ENCODE measurements at regions not wholly inside any gene's neighbourhood (a gene's known extent, or its start where the extent isn't known, plus 50 kb on each side); places are given as distances from the start of the nearest gene placed in this dataset.

DNA sequence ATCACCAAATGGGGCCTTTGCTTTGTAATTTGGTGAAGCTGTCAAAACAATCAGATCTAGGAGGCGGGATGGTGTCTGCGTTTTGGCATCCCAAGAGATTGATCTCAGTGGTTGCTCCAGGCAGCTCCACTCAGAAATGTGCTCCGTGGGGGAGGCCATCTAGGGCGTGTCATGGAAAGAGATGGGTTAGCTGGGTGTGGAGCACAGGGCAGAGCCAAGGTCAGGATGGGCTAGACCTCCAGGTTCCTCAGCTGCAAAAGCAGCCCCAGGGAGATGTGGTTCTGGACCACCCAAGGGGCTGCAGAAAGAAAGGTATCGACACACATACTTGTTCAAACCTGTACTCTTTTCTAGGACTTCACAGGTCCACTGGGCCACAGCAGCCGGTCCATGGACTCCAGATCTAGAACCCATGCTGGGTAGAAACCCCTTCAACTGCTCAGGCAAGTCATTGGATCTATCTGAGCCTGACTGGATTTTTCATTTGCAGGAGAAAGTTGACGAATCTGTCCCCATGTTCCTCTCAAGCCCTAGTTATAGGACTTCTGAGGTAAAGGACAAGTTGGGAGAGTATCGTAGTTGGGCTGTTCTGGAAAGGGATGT, 270.2 kb upstream of the RPL38 start:
- DNase-seq (ENCODE audit: low spot score) = no peak
- Histone ChIP-seq H3K36me3 (no peaks in the 10 kb centered on the region), H3K4me3 (no peak overlapping the region), H3K9me3 (no peaks in the 10 kb centered on the region), H3K27ac (no peak overlapping the region), H3K4me1 (replicated peaks) (no peaks in the 10 kb centered on the region), H3K27me3 (replicated peaks; ENCODE audit: insufficient read depth) (no peaks in the 10 kb centered on the region)
- TF ChIP-seq, protein P1, sequence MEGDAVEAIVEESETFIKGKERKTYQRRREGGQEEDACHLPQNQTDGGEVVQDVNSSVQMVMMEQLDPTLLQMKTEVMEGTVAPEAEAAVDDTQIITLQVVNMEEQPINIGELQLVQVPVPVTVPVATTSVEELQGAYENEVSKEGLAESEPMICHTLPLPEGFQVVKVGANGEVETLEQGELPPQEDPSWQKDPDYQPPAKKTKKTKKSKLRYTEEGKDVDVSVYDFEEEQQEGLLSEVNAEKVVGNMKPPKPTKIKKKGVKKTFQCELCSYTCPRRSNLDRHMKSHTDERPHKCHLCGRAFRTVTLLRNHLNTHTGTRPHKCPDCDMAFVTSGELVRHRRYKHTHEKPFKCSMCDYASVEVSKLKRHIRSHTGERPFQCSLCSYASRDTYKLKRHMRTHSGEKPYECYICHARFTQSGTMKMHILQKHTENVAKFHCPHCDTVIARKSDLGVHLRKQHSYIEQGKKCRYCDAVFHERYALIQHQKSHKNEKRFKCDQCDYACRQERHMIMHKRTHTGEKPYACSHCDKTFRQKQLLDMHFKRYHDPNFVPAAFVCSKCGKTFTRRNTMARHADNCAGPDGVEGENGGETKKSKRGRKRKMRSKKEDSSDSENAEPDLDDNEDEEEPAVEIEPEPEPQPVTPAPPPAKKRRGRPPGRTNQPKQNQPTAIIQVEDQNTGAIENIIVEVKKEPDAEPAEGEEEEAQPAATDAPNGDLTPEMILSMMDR (IDR thresholded peaks at IDR 0.05) = no peak
- no peak for TF ChIP-seq POLR2AphosphoS5 (IDR thresholded peaks at IDR 0.05)
- TF ChIP-seq POLR2A (IDR thresholded peaks at IDR 0.05) = no peak
- intact Hi-C loops (cut with DNase I) = no loop called here
- WGBS = 87% methylated on average over 8 of the region's 8 CpGs

DNA sequence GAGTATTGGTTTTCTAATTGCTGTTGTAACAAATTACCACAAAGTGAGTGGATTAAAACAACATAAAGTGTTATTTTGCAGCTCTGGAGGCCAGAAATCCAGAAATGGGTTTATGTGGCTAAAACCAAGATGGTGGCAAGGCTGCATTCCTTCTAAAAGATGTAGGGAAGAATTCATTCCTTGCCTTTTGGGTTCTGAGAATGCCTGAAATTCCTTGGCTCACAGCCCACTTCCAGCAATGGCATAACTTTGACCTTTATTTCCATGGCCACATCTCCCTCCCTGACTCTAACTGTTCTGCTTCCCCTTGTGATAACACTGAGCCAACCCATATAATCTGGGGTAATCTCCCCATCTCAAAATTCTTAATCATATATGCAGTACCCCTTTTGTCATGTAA, 269.6 kb upstream of the RPL38 start:
- Histone ChIP-seq H3K27ac (no peak overlapping the region), H3K9me3 (no peaks in the 10 kb centered on the region), H3K4me3 (no peak overlapping the region), H3K27me3 (replicated peaks; ENCODE audit: insufficient read depth) (no peaks in the 10 kb centered on the region), H3K36me3 (no peaks in the 10 kb centered on the region), H3K4me1 (replicated peaks) (no peaks in the 10 kb centered on the region)
- no peak for DNase-seq (ENCODE audit: low spot score)
- TF ChIP-seq, protein P1 (IDR thresholded peaks at IDR 0.05) = no peak
- TF ChIP-seq POLR2A (IDR thresholded peaks at IDR 0.05) (no peak), POLR2AphosphoS5 (IDR thresholded peaks at IDR 0.05) (no peak)
- intact Hi-C loops (cut with DNase I) = no loop called here

DNA sequence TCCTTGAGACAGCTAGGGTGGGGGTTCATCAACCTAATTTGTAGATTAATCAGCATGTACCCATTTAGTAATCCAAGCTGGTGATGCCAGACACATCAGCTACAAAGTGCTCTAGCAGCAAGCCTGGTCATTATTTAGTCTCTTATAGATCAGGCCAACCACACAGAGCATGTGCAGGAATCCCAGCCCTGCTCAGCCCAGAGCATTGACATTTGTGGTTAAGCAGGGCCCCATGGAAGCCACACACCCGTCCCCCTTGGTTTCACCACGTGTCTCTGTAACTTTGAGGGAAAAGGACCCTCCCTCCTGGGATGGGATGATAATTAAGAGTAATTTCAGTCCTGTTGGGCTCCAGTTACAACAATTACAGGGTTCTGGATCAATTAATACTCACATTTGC, 268.8 kb upstream of the RPL38 start:
- H3K4me3 ChIP-seq = no peak overlapping the region
- no peak for DNase-seq (ENCODE audit: low spot score)
- no peak overlapping the region for H3K27ac ChIP-seq
- no peaks in the 10 kb centered on the region for H3K4me1 ChIP-seq (replicated peaks)
- no peaks in the 10 kb centered on the region for H3K27me3 ChIP-seq (replicated peaks; ENCODE audit: insufficient read depth)
- no peak for TF ChIP-seq POLR2A (IDR thresholded peaks at IDR 0.05)
- TF ChIP-seq, protein P1 (IDR thresholded peaks at IDR 0.05) = no peak
- TF ChIP-seq POLR2AphosphoS5 (IDR thresholded peaks at IDR 0.05) = no peak
- 48% methylated on average over 2 of the region's 2 CpGs for WGBS
- intact Hi-C loops (cut with DNase I) = no loop called here
- no peaks in the 10 kb centered on the region for H3K36me3 ChIP-seq
- H3K9me3 ChIP-seq = no peaks in the 10 kb centered on the region

DNA sequence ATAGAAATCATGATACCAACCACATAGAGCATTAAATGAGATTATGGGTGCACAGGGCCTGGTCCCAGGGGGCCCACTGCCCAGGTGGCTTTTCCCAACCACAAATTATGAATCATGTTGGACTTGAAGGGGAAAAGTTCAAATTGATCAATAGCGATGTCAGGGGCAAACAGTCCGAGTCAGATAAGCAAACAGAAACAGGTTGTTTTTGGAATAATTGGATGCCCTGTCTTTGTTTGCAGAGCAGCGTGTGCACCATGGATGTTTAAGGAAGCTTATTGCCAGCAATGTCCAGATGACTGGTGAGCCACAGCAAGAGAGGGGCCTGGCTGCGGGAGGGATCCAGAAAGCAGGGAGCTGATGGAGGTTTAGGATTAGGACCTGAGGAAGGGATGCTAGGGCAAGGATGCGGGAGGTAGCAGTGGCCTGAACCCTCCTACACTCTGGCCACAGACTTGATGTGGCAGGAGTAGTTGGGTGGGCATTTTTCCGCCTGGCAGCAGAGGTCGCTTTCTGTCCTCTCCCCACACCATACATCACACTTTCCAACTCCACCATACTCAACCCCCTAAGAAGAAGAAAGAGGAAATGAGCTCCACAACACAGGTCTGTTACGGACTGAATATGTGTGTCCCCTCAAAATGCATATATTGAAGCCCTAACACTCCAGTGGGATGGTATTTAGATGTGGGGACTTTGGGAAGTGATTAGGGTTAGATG, 266.4 kb upstream of the RPL38 start:
- H3K4me1 ChIP-seq (replicated peaks) = no peaks in the 10 kb centered on the region
- DNase-seq (ENCODE audit: low spot score) = no peak
- WGBS = 72% methylated on average over 8 of the region's 8 CpGs

More for the DNA sequence above, 266.4 kb upstream of the RPL38 start:
- TF ChIP-seq POLR2AphosphoS5 (IDR thresholded peaks at IDR 0.05) (no peak), POLR2A (IDR thresholded peaks at IDR 0.05) (no peak)
- TF ChIP-seq, protein P1 (IDR thresholded peaks at IDR 0.05) = no peak
- no peaks in the 10 kb centered on the region for H3K27me3 ChIP-seq (replicated peaks; ENCODE audit: insufficient read depth)
- no peak overlapping the region for H3K27ac ChIP-seq
- H3K9me3 ChIP-seq = no peaks in the 10 kb centered on the region
- intact Hi-C loops (cut with DNase I) = no loop called here
- H3K36me3 ChIP-seq = no peaks in the 10 kb centered on the region
- H3K4me3 ChIP-seq = no peak overlapping the region

Measured in prostate gland (tissue), 2 donors.